ENCODE measurements at regions not wholly inside any gene's neighbourhood (a gene's known extent, or its start where the extent isn't known, plus 50 kb on each side); places are given as distances from the start of the nearest gene placed in this dataset.

- no peaks in the 10 kb centered on the region for H3K36me3 ChIP-seq (ENCODE audit: control insufficient read depth, insufficient read depth, low read length)
- H3K27me3 ChIP-seq (ENCODE audit: control insufficient read depth, insufficient read depth, low read length), result no peaks in the 10 kb centered on the region
- no peak overlapping the region for H3K4me3 ChIP-seq (ENCODE audit: low read length)
- no peak overlapping the region for H3K27ac ChIP-seq (ENCODE audit: low read length)
- no peaks in the 10 kb centered on the region for H3K4me1 ChIP-seq (ENCODE audit: control insufficient read depth, insufficient read depth, low read length)
- no peak for DNase-seq
- no peaks in the 10 kb centered on the region for H3K9me3 ChIP-seq (replicated peaks; ENCODE audit: control insufficient read depth, low read depth, low read length)
Observed at GRCh38 chr13:64371045-64371444, 2859.1 kb downstream of the PCDH9 start.

GRCh38 chr13:64369121-64369520 is 2861.0 kb downstream of the PCDH9 start:
- Histone ChIP-seq H3K4me3 (ENCODE audit: low read length) (no peak overlapping the region), H3K36me3 (ENCODE audit: control insufficient read depth, insufficient read depth, low read length) (no peaks in the 10 kb centered on the region), H3K9me3 (replicated peaks; ENCODE audit: control insufficient read depth, low read depth, low read length) (no peaks in the 10 kb centered on the region), H3K4me1 (ENCODE audit: control insufficient read depth, insufficient read depth, low read length) (no peaks in the 10 kb centered on the region), H3K27ac (ENCODE audit: low read length) (no peak overlapping the region), H3K27me3 (ENCODE audit: control insufficient read depth, insufficient read depth, low read length) (no peaks in the 10 kb centered on the region)
- no peak for DNase-seq
- 86% methylated on average over 1 of the region's 5 CpGs for WGBS (ENCODE audit: insufficient coverage)

- H3K9me3 ChIP-seq (replicated peaks; ENCODE audit: control insufficient read depth, low read depth, low read length), result no peaks in the 10 kb centered on the region
- no peak overlapping the region for H3K27ac ChIP-seq (ENCODE audit: low read length)
- DNase-seq, result no peak
- H3K27me3 ChIP-seq (ENCODE audit: control insufficient read depth, insufficient read depth, low read length), result no peaks in the 10 kb centered on the region
- H3K4me3 ChIP-seq (ENCODE audit: low read length), result no peak overlapping the region
- no CpG with 5 or more reads among the region's 2 CpGs for WGBS (ENCODE audit: insufficient coverage)
- H3K4me1 ChIP-seq (ENCODE audit: control insufficient read depth, insufficient read depth, low read length), result no peaks in the 10 kb centered on the region
- H3K36me3 ChIP-seq (ENCODE audit: control insufficient read depth, insufficient read depth, low read length), result no peaks in the 10 kb centered on the region
Observed at GRCh38 chr13:64362564-64362963, 2867.6 kb downstream of the PCDH9 start.

- H3K27ac ChIP-seq (ENCODE audit: low read length), result no peak overlapping the region
- no peaks in the 10 kb centered on the region for H3K9me3 ChIP-seq (replicated peaks; ENCODE audit: control insufficient read depth, low read depth, low read length)
- no peak overlapping the region for H3K4me3 ChIP-seq (ENCODE audit: low read length)
- H3K36me3 ChIP-seq (ENCODE audit: control insufficient read depth, insufficient read depth, low read length), result no peaks in the 10 kb centered on the region
- no peaks in the 10 kb centered on the region for H3K4me1 ChIP-seq (ENCODE audit: control insufficient read depth, insufficient read depth, low read length)
- peak; percentile 55 for DNase-seq
- no peaks in the 10 kb centered on the region for H3K27me3 ChIP-seq (ENCODE audit: control insufficient read depth, insufficient read depth, low read length)
- no CpG with 5 or more reads among the region's 2 CpGs for WGBS (ENCODE audit: insufficient coverage)
Observed at GRCh38 chr13:64347664-64348063, 2882.5 kb downstream of the PCDH9 start.

GRCh38 chr13:64339373-64340063 is 2890.6 kb downstream of the PCDH9 start:
- WGBS (ENCODE audit: insufficient coverage), result 81% methylated on average over 3 of the region's 8 CpGs
- H3K4me1 ChIP-seq (ENCODE audit: control insufficient read depth, insufficient read depth, low read length), result no peaks in the 10 kb centered on the region
- no peak for DNase-seq

GRCh38 chr13:64338671-64339070 is 2891.5 kb downstream of the PCDH9 start:
- Histone ChIP-seq H3K4me3 (ENCODE audit: low read length) (no peak overlapping the region), H3K4me1 (ENCODE audit: control insufficient read depth, insufficient read depth, low read length) (no peaks in the 10 kb centered on the region), H3K27ac (ENCODE audit: low read length) (no peak overlapping the region), H3K27me3 (ENCODE audit: control insufficient read depth, insufficient read depth, low read length) (no peaks in the 10 kb centered on the region), H3K36me3 (ENCODE audit: control insufficient read depth, insufficient read depth, low read length) (no peaks in the 10 kb centered on the region), H3K9me3 (replicated peaks; ENCODE audit: control insufficient read depth, low read depth, low read length) (no peaks in the 10 kb centered on the region)
- WGBS (ENCODE audit: insufficient coverage), result no CpG with 5 or more reads among the region's 1 CpG
- no peak for DNase-seq

More at GRCh38 chr13:64339373-64340063, 2890.6 kb downstream of the PCDH9 start:
- H3K9me3 ChIP-seq (replicated peaks; ENCODE audit: control insufficient read depth, low read depth, low read length), result no peaks in the 10 kb centered on the region
- no peak overlapping the region for H3K4me3 ChIP-seq (ENCODE audit: low read length)
- no peak overlapping the region for H3K27ac ChIP-seq (ENCODE audit: low read length)
- no peaks in the 10 kb centered on the region for H3K27me3 ChIP-seq (ENCODE audit: control insufficient read depth, insufficient read depth, low read length)
- no peaks in the 10 kb centered on the region for H3K36me3 ChIP-seq (ENCODE audit: control insufficient read depth, insufficient read depth, low read length)

- no peaks in the 10 kb centered on the region for H3K4me1 ChIP-seq (ENCODE audit: control insufficient read depth, insufficient read depth, low read length)
- no peak for DNase-seq
- H3K9me3 ChIP-seq (replicated peaks; ENCODE audit: control insufficient read depth, low read depth, low read length), result peaks cover 2% of the 10 kb centered on the region
- H3K27ac ChIP-seq (ENCODE audit: low read length), result no peak overlapping the region
- WGBS (ENCODE audit: insufficient coverage), result 89% methylated on average over 3 of the region's 3 CpGs
- no peaks in the 10 kb centered on the region for H3K36me3 ChIP-seq (ENCODE audit: control insufficient read depth, insufficient read depth, low read length)
- H3K27me3 ChIP-seq (ENCODE audit: control insufficient read depth, insufficient read depth, low read length), result no peaks in the 10 kb centered on the region
- no peak overlapping the region for H3K4me3 ChIP-seq (ENCODE audit: low read length)
Observed at GRCh38 chr13:64333888-64334287, 2896.2 kb downstream of the PCDH9 start.

GRCh38 chr13:64332048-64332447 is 2898.1 kb downstream of the PCDH9 start:
- Histone ChIP-seq H3K27ac (ENCODE audit: low read length) (no peak overlapping the region), H3K27me3 (ENCODE audit: control insufficient read depth, insufficient read depth, low read length) (no peaks in the 10 kb centered on the region), H3K4me1 (ENCODE audit: control insufficient read depth, insufficient read depth, low read length) (no peaks in the 10 kb centered on the region), H3K36me3 (ENCODE audit: control insufficient read depth, insufficient read depth, low read length) (no peaks in the 10 kb centered on the region), H3K9me3 (replicated peaks; ENCODE audit: control insufficient read depth, low read depth, low read length) (peaks cover 2% of the 10 kb centered on the region), H3K4me3 (ENCODE audit: low read length) (no peak overlapping the region)
- WGBS (ENCODE audit: insufficient coverage), result no CpG with 5 or more reads among the region's 2 CpGs
- DNase-seq, result no peak

- WGBS (ENCODE audit: insufficient coverage), result no CpG with 5 or more reads among the region's 2 CpGs
- Histone ChIP-seq H3K27ac (ENCODE audit: low read length) (no peak overlapping the region), H3K9me3 (replicated peaks; ENCODE audit: control insufficient read depth, low read depth, low read length) (peaks cover 2% of the 10 kb centered on the region), H3K36me3 (ENCODE audit: control insufficient read depth, insufficient read depth, low read length) (no peaks in the 10 kb centered on the region), H3K4me3 (ENCODE audit: low read length) (no peak overlapping the region), H3K4me1 (ENCODE audit: control insufficient read depth, insufficient read depth, low read length) (no peaks in the 10 kb centered on the region), H3K27me3 (ENCODE audit: control insufficient read depth, insufficient read depth, low read length) (no peaks in the 10 kb centered on the region)
- no peak for DNase-seq
Observed at GRCh38 chr13:64327505-64328194, 2902.5 kb downstream of the PCDH9 start.

- peak; percentile 58 for DNase-seq
- Histone ChIP-seq H3K27ac (ENCODE audit: low read length) (no peak overlapping the region), H3K4me3 (ENCODE audit: low read length) (no peak overlapping the region), H3K36me3 (ENCODE audit: control insufficient read depth, insufficient read depth, low read length) (no peaks in the 10 kb centered on the region), H3K9me3 (replicated peaks; ENCODE audit: control insufficient read depth, low read depth, low read length) (no peaks in the 10 kb centered on the region), H3K27me3 (ENCODE audit: control insufficient read depth, insufficient read depth, low read length) (no peaks in the 10 kb centered on the region), H3K4me1 (ENCODE audit: control insufficient read depth, insufficient read depth, low read length) (no peaks in the 10 kb centered on the region)
- WGBS (ENCODE audit: insufficient coverage), result no CpG with 5 or more reads among the region's 2 CpGs
Observed at GRCh38 chr13:64314331-64314730, 2898.7 kb upstream of the PCDH20 start.
